K562 (cell line): ENCODE measurements at regions not wholly inside any gene's neighbourhood (a gene's known extent, or its start where the extent isn't known, plus 50 kb on each side); places are given as distances from the start of the nearest gene placed in this dataset.

Source experiments
- CSDE1 ChIP-seq, 2 experiments: fragments of 450-650 bp; IDR thresholded peaks; 2 replicates each; pipeline ENCODE4 v1.6.1; 2016; ENCODE audit warnings: mild to moderate bottlenecking in 1 of 2
- DIDO1 ChIP-seq: fragments of 450-650 bp; IDR thresholded peaks from 2 replicates; pipeline ENCODE4 v1.6.1; 2016; ENCODE audit warnings: low read depth, missing biosample characterization, missing genetic modification characterization
- NCOA1 ChIP-seq: fragments of 450-650 bp; IDR thresholded peaks from 2 replicates; pipeline ENCODE4 v1.6.1; 2016; ENCODE audit warnings: low read depth
- ZNF445 ChIP-seq: fragments of 250-450 bp; sonication (Bioruptor Pico); IDR thresholded peaks from 2 replicates; pipeline ENCODE4 v1.4.0; 2020; ENCODE audit warnings: low read depth, mild to moderate bottlenecking, moderate library complexity
- ZNF830 ChIP-seq: fragments of 250-450 bp; sonication (Bioruptor Pico); IDR thresholded peaks from 2 replicates; pipeline ENCODE4 v1.5.0; 2021; ENCODE audit warnings: mild to moderate bottlenecking
- TF ChIP-seq, protein P1 (sequence below), 2 experiments: fragments of 450-650 bp in 1 of 2; sonication (generic) in 1 of 2; formaldehyde crosslinking in 1 of 2; IDR thresholded peaks; 2 replicates each; pipeline versions ENCODE4 v1.7.1 to v1.9.0; 2016 to 2022; ENCODE audit warnings: inconsistent platforms in 1 of 2, mild to moderate bottlenecking in 1 of 2, missing genetic modification reagents in 1 of 2
- TF ChIP-seq, protein P2 (sequence below): fragments of 250-450 bp; sonication (Bioruptor Pico); IDR thresholded peaks from 2 replicates; pipeline ENCODE4 v1.4.0; 2020; ENCODE audit warnings: borderline replicate concordance

DNA sequence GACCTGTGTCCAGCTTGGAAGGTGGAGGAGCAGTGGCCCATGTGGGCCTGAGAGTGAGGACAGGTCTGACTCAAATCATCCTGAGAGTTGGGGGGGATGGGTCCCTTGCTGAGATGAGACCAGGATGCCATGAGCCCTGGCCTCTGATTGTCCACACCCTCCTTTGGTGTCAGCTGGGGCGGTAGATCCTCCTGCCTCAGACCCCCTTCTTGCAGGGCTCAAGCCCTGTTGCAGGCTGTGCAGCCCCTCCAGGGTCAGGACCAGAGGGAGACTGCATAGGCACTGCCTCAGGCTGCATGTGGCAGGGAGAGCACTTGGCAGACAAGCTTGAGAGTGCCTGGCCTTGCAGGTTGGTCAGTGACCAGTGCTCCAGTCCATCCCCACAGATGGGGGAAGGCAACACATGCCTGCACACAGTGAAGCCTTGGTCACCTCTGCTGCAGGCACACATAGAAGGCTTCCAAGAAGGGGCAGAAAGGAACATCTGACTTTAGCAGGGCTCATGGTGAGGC, 82.2 kb upstream of the ACTRT2 start (continued):
- TF ChIP-seq DIDO1 (tag) (no peak), ZNF830 (CRISPR knock-in tag) (no peak), CSDE1 (IDR thresholded peaks at IDR 0.05) (no peak), ZNF445 (CRISPR knock-in tag) (no peak), NCOA1 (no peak)
- TF ChIP-seq, protein P1, sequence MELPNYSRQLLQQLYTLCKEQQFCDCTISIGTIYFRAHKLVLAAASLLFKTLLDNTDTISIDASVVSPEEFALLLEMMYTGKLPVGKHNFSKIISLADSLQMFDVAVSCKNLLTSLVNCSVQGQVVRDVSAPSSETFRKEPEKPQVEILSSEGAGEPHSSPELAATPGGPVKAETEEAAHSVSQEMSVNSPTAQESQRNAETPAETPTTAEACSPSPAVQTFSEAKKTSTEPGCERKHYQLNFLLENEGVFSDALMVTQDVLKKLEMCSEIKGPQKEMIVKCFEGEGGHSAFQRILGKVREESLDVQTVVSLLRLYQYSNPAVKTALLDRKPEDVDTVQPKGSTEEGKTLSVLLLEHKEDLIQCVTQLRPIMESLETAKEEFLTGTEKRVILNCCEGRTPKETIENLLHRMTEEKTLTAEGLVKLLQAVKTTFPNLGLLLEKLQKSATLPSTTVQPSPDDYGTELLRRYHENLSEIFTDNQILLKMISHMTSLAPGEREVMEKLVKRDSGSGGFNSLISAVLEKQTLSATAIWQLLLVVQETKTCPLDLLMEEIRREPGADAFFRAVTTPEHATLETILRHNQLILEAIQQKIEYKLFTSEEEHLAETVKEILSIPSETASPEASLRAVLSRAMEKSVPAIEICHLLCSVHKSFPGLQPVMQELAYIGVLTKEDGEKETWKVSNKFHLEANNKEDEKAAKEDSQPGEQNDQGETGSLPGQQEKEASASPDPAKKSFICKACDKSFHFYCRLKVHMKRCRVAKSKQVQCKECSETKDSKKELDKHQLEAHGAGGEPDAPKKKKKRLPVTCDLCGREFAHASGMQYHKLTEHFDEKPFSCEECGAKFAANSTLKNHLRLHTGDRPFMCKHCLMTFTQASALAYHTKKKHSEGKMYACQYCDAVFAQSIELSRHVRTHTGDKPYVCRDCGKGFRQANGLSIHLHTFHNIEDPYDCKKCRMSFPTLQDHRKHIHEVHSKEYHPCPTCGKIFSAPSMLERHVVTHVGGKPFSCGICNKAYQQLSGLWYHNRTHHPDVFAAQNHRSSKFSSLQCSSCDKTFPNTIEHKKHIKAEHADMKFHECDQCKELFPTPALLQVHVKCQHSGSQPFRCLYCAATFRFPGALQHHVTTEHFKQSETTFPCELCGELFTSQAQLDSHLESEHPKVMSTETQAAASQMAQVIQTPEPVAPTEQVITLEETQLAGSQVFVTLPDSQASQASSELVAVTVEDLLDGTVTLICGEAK (IDR thresholded peaks at IDR 0.05): no peak
- TF ChIP-seq, protein P1 (CRISPR knock-in tag; IDR thresholded peaks at IDR 0.05): no peak
- TF ChIP-seq, protein P2, sequence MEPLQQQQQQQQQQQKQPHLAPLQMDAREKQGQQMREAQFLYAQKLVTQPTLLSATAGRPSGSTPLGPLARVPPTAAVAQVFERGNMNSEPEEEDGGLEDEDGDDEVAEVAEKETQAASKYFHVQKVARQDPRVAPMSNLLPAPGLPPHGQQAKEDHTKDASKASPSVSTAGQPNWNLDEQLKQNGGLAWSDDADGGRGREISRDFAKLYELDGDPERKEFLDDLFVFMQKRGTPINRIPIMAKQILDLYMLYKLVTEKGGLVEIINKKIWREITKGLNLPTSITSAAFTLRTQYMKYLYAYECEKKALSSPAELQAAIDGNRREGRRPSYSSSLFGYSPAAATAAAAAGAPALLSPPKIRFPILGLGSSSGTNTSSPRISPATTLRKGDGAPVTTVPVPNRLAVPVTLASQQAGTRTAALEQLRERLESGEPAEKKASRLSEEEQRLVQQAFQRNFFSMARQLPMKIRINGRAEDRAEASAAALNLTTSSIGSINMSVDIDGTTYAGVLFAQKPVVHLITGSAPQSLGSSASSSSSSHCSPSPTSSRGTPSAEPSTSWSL: no peak
